Tongue (tissue), 1 donor: ENCODE measurements at regions not wholly inside any gene's neighbourhood (a gene's known extent, or its start where the extent isn't known, plus 50 kb on each side); places are given as distances from the start of the nearest gene placed in this dataset.
A peak's percentile ranks its signal among the peaks of the same experiment; 100 is the strongest.

Experiments
- DNase-seq: peaks from one replicate; pipeline ENCODE4 v3.0.0-alpha.2; 2015

GRCh38 chr20:19929012-19929360, 88.2 kb upstream of the NAA20 start:
- no peak for DNase-seq

GRCh38 chr20:19929481-19930145, 87.5 kb upstream of the NAA20 start:
- DNase-seq, result no peak

DNA sequence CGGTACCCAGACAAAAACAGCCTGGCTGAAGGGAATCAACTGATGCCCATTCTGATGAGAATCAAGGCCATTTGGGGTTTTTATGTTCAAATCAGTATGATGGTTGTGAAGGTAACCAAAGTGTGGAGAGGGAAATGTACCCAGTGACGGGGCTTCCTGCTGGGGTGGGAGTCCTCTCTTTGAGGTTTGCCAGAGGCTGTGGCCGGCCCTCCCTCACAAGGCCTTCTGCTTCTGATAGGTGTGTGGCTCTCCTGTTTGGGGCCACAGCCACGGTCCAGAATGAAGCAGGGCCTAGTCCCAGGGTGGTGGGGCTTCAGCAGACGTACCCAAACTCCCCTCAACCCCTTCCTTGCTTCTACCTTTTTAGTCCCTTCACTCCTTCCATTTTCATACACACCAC, 86.7 kb upstream of the NAA20 start:
- no peak for DNase-seq

DNA sequence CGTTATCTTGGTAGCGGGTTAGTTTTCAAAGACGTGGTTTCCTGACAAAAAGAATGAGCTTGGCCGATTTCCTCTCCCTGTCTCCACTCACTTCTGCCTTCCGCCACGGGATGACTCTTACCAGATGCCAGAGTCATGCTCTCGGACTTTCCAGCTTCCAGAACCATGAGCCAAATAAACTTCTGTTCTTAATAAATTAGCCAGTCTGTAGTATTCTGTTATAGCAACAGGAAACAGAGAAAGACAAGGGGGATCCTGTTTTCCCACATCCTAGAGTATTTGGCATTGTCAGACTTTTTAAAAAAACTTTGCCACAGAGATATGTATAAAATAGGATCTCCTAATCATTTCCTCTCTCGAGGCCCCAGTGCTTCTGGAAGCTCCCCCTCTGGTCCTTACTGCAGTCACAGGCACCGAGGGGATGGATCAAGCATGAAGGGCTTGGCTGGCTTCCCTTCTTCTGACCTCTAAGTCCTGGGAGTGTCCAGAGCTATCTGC, 84.9 kb upstream of the NAA20 start:
- DNase-seq, result peak; percentile 76

DNA sequence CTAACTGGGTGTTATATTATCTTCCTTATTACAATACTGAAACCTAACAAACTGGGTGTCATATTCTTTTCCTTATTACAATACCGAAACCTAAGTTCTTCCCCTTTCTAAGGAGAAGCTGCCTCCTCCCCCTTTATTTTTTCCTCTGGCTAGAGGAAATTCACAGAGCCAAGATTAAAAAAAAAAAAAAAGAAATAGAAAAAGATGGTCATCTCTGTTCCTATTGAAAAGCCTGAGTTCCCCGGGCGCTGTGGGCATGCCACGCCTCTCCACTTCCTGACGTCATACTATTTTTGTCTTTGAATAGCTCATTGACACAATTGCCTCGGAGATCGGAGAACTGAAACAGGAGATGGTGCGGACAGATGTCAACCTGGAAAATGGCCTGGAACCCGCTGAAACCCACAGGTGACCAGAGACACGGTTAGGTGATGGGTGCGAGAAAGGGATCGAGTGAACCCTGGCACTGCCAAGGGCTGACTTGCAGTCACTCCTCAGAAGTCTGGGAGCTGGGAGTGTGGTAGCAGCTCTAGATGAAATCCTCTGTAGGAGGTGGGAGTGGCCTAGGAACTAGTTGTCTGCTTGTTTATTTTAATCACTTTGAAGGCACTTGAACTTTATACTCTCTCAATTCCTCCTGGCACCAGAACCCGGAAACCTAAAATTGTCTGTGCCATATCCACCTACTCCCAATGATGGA, 82.2 kb upstream of the NAA20 start:
- DNase-seq, result peak; percentile 48

DNA sequence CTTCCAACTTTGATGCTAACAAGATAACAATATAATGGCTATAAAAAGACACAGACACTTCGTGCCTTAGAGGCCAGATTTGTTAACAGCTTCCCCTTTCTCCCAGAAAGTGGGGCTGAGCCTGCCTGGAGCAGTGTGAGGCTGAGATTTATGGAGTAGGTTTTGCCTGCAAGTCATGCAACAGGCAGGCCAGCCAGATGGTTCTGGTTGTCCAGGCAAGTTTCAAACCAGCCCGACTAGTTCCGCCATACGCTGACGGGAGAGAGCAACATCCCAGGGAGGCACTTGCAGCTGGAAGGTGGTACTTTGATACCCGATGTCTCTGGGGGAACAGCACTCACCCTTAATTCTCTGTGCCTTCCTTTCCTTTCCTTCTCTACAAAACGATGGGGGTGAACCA, 81.3 kb upstream of the NAA20 start:
- peak; percentile 43 for DNase-seq

DNA sequence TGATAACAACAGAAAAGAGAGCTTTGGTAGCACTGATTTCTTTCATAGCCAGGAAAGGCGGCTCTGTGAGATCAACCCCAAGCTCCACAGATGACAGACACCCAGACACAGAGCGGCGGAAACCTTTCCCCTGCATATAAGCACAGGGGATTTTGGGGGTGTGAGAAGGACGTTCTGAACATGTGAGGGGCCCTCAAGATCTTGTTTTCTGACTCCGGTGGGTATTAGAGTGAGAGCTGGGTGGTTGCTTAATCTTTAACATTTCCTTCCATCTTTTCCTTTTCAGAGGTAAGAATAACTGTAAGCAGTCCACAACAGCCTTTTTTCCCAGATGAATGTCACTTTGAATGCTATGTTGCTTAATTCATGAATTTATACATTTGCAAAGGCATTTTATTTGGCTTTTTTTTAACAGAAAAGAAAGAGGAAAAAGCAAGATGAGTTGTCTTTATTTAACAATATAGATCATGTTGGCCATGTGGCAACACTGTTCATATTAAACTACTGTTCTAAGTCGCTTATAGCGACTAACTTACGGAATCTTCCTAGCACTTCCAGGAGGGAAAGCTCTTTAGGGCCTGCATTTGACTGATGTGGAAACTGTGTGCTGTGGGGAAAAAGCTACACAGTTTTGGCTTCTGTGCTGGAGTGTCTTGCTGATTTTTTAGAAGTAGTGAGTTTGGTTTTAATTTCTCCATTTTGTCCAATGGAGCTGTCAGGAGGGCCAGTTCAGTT, 80.5 kb upstream of the NAA20 start:
- DNase-seq, result no peak

- no peak for DNase-seq
Measured at GRCh38 chr20:19937218-19937617, 79.9 kb upstream of the NAA20 start.

- no peak for DNase-seq
Measured at GRCh38 chr20:19937651-19938420, 79.3 kb upstream of the NAA20 start.

DNA sequence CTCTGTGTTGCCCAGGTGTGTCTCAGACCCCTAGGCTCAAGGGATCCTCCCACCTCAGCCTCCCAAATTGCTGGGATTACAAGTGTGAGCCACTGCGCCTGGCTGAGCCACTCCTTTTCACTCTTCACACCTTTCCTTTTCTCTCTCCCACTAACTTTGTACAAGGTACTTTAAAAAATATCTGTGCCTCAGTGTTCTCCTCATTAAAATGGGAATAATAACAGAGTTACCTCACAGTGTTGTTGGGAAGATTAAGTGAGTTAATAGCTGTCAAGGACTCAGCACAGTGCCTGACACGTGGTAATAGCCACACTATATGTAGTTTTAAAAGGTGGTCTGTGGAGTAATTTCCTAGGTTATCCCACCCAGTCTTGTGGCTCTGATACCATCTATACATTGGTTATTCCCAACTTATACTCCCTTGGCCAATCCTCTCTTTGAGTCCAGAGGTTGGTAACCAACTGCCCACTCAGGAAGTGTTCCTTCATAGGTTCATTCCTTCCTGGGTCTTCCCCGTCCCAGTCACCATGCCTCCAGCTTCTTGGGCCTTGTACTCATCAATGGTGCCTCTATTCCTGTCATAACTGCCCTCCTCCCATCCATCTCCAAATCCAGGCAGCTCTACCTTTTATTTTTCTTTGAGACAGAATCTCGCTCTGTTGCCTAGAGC, 78.6 kb upstream of the NAA20 start:
- no peak for DNase-seq

GRCh38 chr20:19940988-19941460, 76.1 kb upstream of the NAA20 start:
- no peak for DNase-seq

- DNase-seq, result no peak
Measured at GRCh38 chr20:19942611-19943010, 74.6 kb upstream of the NAA20 start.

GRCh38 chr20:19943061-19943521, 74.1 kb upstream of the NAA20 start:
- DNase-seq, result no peak

- DNase-seq, result no peak
Measured at GRCh38 chr20:19944772-19945459, 72.2 kb upstream of the NAA20 start.

DNA sequence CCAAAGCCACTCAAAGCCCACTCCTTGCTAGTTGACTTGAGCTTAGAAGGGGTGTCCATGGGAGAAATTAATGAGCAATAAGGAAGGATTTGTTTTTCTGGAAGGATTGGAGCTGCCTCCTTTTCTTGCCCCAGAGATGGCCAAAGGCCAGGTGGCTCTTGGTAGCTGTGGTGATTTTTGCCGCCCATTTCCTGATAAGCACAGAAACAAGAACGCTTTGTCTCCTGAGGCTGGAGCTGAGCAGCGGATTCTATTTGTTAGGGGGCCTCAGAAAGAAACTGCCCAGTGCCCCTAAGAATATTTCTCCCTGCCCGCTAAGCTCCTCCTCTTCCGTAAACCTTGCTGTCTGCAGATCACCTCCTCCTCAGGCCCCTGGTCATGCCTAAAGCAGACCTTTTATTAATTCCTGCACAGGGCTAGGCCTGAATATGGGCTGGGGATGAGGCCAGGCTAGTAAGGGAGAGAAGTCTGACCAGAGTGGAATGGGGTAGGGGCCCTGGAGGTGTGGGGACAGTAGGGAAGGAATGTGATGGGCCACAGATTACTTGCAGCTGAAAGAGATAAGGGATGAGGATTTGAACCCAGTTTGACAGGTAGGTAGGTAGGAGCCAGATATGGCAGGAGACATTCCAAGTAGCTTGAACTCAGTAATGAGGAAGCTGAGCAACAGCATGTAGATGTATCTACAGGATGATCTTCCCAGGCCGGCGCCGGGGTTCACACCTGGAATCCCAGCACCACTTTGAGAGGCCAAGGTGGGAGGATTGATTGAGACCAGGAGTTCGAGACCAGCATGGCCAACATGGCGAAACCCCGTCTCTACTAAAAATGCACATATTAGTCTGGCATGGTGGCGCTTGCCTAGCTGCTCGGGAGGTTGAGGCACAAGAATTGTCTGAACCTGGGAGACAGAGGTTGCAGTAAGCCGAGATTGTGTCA, 71.2 kb upstream of the NAA20 start:
- no peak for DNase-seq

GRCh38 chr20:19947611-19948264, 69.4 kb upstream of the NAA20 start:
- DNase-seq, result no peak

- no peak for DNase-seq
Measured at GRCh38 chr20:19949195-19949867, 67.8 kb upstream of the NAA20 start.

- DNase-seq, result no peak
Measured at GRCh38 chr20:19950042-19950441, 67.1 kb upstream of the NAA20 start.

GRCh38 chr20:19952392-19952791, 64.8 kb upstream of the NAA20 start:
- no peak for DNase-seq
